Body of pancreas (tissue), 4 donors: ENCODE measurements at regions not wholly inside any gene's neighbourhood (a gene's known extent, or its start where the extent isn't known, plus 50 kb on each side); places are given as distances from the start of the nearest gene placed in this dataset.

Source experiments
- POLR2A ChIP-seq, 3 donors: fragments of 450-650 bp; IDR thresholded peaks; one replicate each; pipeline ENCODE4 v1.6.1; 2016; ENCODE audit warnings: antibody characterized with exemption in 3 of 3, mild to moderate bottlenecking in 2 of 3
- TF ChIP-seq, protein P1 (sequence below), 7 experiments: fragments of 450-650 bp in 4 of 7; fragments of 200-600 bp in 3 of 7; sonication (generic) in 3 of 7; IDR thresholded peaks; one replicate each; pipeline ENCODE4 v1.5.1; 2016 to 2019; ENCODE audit warnings: antibody characterized with exemption in 7 of 7

- no peak for TF ChIP-seq POLR2A (IDR thresholded peaks at IDR 0.05)
- TF ChIP-seq, protein P1, sequence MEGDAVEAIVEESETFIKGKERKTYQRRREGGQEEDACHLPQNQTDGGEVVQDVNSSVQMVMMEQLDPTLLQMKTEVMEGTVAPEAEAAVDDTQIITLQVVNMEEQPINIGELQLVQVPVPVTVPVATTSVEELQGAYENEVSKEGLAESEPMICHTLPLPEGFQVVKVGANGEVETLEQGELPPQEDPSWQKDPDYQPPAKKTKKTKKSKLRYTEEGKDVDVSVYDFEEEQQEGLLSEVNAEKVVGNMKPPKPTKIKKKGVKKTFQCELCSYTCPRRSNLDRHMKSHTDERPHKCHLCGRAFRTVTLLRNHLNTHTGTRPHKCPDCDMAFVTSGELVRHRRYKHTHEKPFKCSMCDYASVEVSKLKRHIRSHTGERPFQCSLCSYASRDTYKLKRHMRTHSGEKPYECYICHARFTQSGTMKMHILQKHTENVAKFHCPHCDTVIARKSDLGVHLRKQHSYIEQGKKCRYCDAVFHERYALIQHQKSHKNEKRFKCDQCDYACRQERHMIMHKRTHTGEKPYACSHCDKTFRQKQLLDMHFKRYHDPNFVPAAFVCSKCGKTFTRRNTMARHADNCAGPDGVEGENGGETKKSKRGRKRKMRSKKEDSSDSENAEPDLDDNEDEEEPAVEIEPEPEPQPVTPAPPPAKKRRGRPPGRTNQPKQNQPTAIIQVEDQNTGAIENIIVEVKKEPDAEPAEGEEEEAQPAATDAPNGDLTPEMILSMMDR (IDR thresholded peaks at IDR 0.05): no peak
These were observed 67.2 kb upstream of the IFNAR2 start for GRCh38 chr21:33162436-33162951.
